ENCODE measurements at regions not wholly inside any gene's neighbourhood (a gene's known extent, or its start where the extent isn't known, plus 50 kb on each side); places are given as distances from the start of the nearest gene placed in this dataset.

DNA sequence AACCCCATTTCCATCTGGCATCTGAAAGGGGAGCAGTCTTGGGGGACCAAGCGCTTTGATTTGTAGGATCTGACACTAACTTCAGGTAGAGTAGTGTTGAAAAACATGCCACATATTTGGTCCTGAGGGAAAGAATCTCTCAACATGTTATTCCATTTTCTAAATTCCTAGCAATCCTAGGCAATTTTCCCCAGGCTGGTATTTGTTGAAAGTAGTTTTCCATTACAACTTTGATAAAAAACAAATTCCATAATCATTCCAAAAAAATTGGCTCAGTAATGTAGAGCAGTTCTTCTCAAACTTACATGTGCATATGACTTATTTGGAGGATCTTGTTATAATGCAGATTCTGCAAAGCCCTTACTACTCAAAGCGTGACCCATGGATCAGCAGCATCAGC lies 477.9 kb downstream of the ACTL7B start:
- no peak for TF ChIP-seq CTCF (conservative IDR thresholded peaks at IDR 0.05; ENCODE audit: low read depth)
- POLR2A ChIA-PET (ENCODE audit: low non-redundant PET): no interaction called here

DNA sequence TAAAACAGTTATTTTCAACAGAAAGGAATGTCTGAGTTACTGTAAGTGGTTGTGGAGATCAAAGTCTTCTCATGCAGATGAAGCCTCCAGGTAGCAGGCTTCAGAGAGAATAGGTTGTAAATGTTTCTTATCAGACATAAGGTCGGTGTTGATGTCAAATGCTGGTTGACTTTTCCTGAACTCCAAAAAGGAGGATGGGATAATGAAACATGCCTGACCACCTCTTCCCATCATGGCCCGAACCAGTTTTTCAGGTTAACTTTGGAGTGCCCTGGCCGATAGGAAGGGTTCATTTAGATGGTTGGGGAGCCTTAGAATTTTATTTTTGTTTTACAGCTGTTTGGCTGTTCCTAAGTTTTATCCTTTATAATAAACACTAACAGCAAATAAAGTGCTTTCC lies 478.4 kb downstream of the ACTL7B start:
- ChIA-PET POLR2A (ENCODE audit: low non-redundant PET) (no interaction called here), CTCF (no interaction called here)
- H3K27ac ChIP-seq: no peak overlapping the region
- no peak for TF ChIP-seq CTCF (conservative IDR thresholded peaks at IDR 0.05; ENCODE audit: low read depth)
- DNase-seq (ENCODE audit: low spot score): no peak

More for the DNA sequence above, 477.9 kb downstream of the ACTL7B start:
- CTCF ChIA-PET: no interaction called here
- no peak overlapping the region for H3K27ac ChIP-seq
- DNase-seq (ENCODE audit: low spot score): no peak

DNA sequence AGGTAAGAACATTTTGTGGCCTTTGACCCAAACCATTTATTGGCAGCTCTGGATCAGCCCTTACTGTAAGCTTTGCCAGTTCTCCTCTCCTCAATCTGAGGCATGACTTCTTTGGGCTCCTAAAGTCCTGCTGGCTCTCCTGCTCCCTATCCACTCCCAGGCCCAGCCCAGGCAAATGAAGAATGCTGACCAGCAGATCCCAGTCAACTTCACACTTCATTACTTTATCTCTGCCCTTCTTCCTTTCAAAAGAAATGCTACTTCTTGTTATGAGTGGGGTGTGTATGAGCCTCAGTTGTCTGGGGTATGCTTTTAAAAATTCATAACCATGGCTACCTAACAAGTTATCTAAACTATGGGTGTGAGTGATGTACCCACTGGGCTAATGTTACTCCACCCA lies 479.6 kb downstream of the ACTL7B start:
- POLR2A ChIA-PET (ENCODE audit: low non-redundant PET): no interaction called here
- TF ChIP-seq CTCF (conservative IDR thresholded peaks at IDR 0.05; ENCODE audit: low read depth): no peak
- DNase-seq (ENCODE audit: low spot score): no peak
- no peak overlapping the region for H3K27ac ChIP-seq
- CTCF ChIA-PET: no interaction called here

DNA sequence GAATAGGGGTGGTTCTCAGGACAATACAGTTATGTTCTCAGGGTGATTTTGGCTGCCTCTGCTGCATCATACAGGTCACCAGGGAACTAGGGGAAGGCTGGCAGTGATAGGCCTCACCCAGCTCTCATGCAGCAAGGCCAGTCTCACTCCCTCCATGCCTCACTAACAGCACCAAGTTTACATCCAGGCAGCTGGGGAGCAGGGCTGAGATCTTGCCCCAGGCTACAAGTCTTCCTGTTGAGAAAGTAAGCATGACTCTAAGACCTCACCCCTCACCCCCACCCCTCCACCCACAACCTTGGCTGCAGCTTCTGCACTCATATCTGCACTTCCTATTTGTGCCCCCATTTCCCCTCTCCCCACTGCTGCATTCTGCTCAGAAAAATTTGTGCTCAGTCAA lies 481.2 kb downstream of the ACTL7B start:
- DNase-seq (ENCODE audit: low spot score): no peak
- no peak for TF ChIP-seq CTCF (conservative IDR thresholded peaks at IDR 0.05; ENCODE audit: low read depth)
- peak overlapping the region; percentile 28 for H3K27ac ChIP-seq
- ChIA-PET CTCF (interaction anchor here (0.5 kb wide), 1 partner anchor 15 kb away, joined by 3 read pairs; no protein-coding TSS in a partner anchor), POLR2A (ENCODE audit: low non-redundant PET) (no interaction called here)

- POLR2A ChIA-PET (ENCODE audit: low non-redundant PET): no interaction called here
These were observed 488.6 kb downstream of the ACTL7B start for GRCh38 chr9:108367188-108367587.

DNA sequence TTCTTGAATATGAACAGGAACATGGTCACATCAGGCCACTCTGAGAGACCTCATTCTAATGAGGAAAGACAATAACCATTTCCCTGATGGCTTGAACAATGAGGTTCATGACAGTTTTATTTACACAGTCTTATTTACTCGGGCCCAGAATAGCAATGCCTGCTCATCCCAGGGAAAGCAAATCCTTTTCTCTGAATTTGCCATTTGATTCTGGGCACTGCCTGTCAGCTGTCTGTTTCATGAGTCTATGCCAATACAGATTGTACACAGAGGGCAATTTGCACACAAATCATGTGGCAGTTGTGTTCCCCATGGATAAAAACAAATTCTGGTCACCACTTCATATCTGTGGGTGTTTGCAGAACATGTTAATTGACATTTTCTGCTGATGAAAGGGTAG lies 492.5 kb downstream of the ACTL7B start:
- TF ChIP-seq CTCF (conservative IDR thresholded peaks at IDR 0.05; ENCODE audit: low read depth): no peak
- POLR2A ChIA-PET (ENCODE audit: low non-redundant PET): no interaction called here
- no peak for DNase-seq (ENCODE audit: low spot score)
- H3K27ac ChIP-seq: no peak overlapping the region
- CTCF ChIA-PET: no interaction called here

More at GRCh38 chr9:108367188-108367587, 488.6 kb downstream of the ACTL7B start:
- CTCF ChIA-PET: no interaction called here
- H3K27ac ChIP-seq: no peak overlapping the region
- no peak for DNase-seq (ENCODE audit: low spot score)
- TF ChIP-seq CTCF (conservative IDR thresholded peaks at IDR 0.05; ENCODE audit: low read depth): no peak

DNA sequence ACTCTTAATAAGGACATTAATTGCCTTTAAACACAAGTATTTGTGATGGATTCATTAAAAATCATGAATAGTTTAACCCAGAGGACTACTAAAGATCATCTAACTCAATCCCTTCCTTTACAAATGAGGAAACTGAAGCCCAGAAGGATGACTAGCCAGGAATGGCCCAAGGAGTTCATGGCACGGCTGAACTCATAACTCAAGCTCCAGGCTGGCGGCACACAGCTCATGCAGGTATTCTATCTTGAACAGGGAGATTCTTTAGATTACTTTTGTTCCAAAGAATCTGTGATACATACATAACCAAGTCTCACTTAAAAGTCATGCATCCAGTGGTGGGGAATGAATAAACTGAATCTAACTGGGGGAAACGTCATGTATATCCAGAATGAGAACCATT lies 495.5 kb downstream of the ACTL7B start:
- POLR2A ChIA-PET (ENCODE audit: low non-redundant PET): no interaction called here
- CTCF ChIA-PET: interaction anchor here (0.7 kb wide), 1 partner anchor 835 kb away, joined by 3 read pairs; no protein-coding TSS in a partner anchor
- no peak for TF ChIP-seq CTCF (conservative IDR thresholded peaks at IDR 0.05; ENCODE audit: low read depth)
- no peak for DNase-seq (ENCODE audit: low spot score)
- H3K27ac ChIP-seq: no peak overlapping the region
